HCT116 (cell line): ENCODE measurements at regions not wholly inside any gene's neighbourhood (a gene's known extent, or its start where the extent isn't known, plus 50 kb on each side); places are given as distances from the start of the nearest gene placed in this dataset.

Experiments
- ATAC-seq: fragments of 200-7000 bp; cut with Tn5 transposase; 2 replicates; pipeline ENCODE4 v1.9.1; 2020; ENCODE audit warnings: mild to moderate bottlenecking, moderate library complexity
- BruUV-seq: library from RNA; stranded (reverse); fragments of 400-500 nt; replicated peaks from 2 replicates; lab custom pipeline; 2021; lab: Mats Ljungman, UMichigan
- CTCF ChIA-PET: fragments of 300-600 bp; sonication (Branson Sonifier 250); formaldehyde crosslinking; loops from one replicate; lab custom pipeline; 2021; ENCODE audit warnings: antibody characterized with exemption; lab: Charles Lee
- POLR2A ChIA-PET: fragments of 300-600, 350-600 bp; sonication (Branson Sonifier 250); formaldehyde crosslinking; loops from one replicate; lab custom pipeline; 2021; ENCODE audit warnings: antibody characterized with exemption; lab: Charles Lee
- RAD21 ChIA-PET, 2 experiments: fragments of 300-600 bp; sonication (Branson Sonifier 250); formaldehyde crosslinking; loops; one replicate each; lab custom pipeline; 2023; ENCODE audit warnings: low total read pairs in 2 of 2; ENCODE audit not compliant: uncharacterized antibody in 2 of 2, unreplicated experiment in 2 of 2, low non-redundant PET in 1 of 2; lab: Charles Lee
- DNase-seq: peaks from one replicate; pipeline ENCODE4 v3.0.0-alpha.2; 2010; ENCODE audit warnings: low read depth, low spot score
- H2AFZ ChIP-seq: fragments of 200-600 bp; shearing (Covaris generic), sonication (generic); 2 replicates; pipeline ENCODE4 v1.6.1; 2017; ENCODE audit warnings: low read depth, mixed run types, mixed read lengths, antibody characterized with exemption, low read length; ENCODE audit not compliant: poor library complexity, severe bottlenecking
- H3K27ac ChIP-seq: 2 replicates; pipeline ENCODE4 v1.5.1; 2012; ENCODE audit warnings: low read depth, low read length
- H3K27me3 ChIP-seq: fragments of 200-600 bp; sonication (generic); 2 replicates; pipeline ENCODE4 v1.6.1; 2016; ENCODE audit warnings: mixed run types, low read length, mixed read lengths; ENCODE audit not compliant: insufficient read depth
- H3K36me3 ChIP-seq, 2 experiments: fragments of 200-500 bp in 1 of 2; fragments of 200-600 bp in 1 of 2; sonication (Bioruptor generic) in 1 of 2; sonication (generic) in 1 of 2; 2 replicates each; pipeline versions ENCODE4 v1.5.1 to v1.6.1; 2014 to 2016; ENCODE audit warnings: low read length in 2 of 2, inconsistent platforms in 1 of 2, mixed read lengths in 1 of 2, mixed run types in 1 of 2; ENCODE audit not compliant: insufficient read depth in 2 of 2, control insufficient read depth in 1 of 2
- H3K4me1 ChIP-seq, 2 experiments: fragments of 200-600 bp in 1 of 2; sonication (generic) in 1 of 2; 2 replicates each; pipeline versions ENCODE4 v1.5.1 to v1.6.1; 2012 to 2017; ENCODE audit warnings: low read length in 2 of 2, inconsistent platforms in 1 of 2, mild to moderate bottlenecking in 1 of 2, mixed read lengths in 1 of 2, mixed run types in 1 of 2, moderate library complexity in 1 of 2; ENCODE audit not compliant: insufficient read depth in 2 of 2, control insufficient read depth in 1 of 2
- H3K4me2 ChIP-seq: fragments of 200-600 bp; sonication (generic); 2 replicates; pipeline ENCODE4 v1.6.1; 2017; ENCODE audit warnings: mixed run types, low read length, mixed read lengths
- H3K4me3 ChIP-seq, 2 experiments: fragments of 200-600 bp in 1 of 2; sonication (generic) in 1 of 2; replicated peaks in 1 of 2; 2 replicates each; pipeline ENCODE4 v1.5.1; 2011 to 2016; ENCODE audit warnings: low read length in 2 of 2, control low read depth in 1 of 2, low read depth in 1 of 2, mild to moderate bottlenecking in 1 of 2, mixed read lengths in 1 of 2, mixed run types in 1 of 2
- H3K79me2 ChIP-seq: fragments of 200-600 bp; sonication (generic); 2 replicates; pipeline ENCODE4 v1.6.1; 2017; ENCODE audit warnings: mild to moderate bottlenecking, mixed run types, low read length, moderate library complexity, mixed read lengths; ENCODE audit not compliant: insufficient read depth
- H3K9ac ChIP-seq: fragments of 200-600 bp; sonication (generic); 2 replicates; pipeline ENCODE4 v1.6.1; 2016; ENCODE audit warnings: low read length, mixed read lengths
- H3K9me2 ChIP-seq: fragments of 200-600 bp; sonication (generic), shearing (Covaris generic); 2 replicates; pipeline ENCODE4 v1.6.1; 2017; ENCODE audit warnings: mixed run types, mild to moderate bottlenecking, moderate library complexity; ENCODE audit not compliant: insufficient read depth
- H3K9me3 ChIP-seq, 2 experiments: fragments of 200-500 bp in 1 of 2; fragments of 200-600 bp in 1 of 2; sonication (Bioruptor generic) in 1 of 2; sonication (generic) in 1 of 2; 2 replicates each; pipeline ENCODE4 v1.6.1; 2014 to 2017; ENCODE audit warnings: low read length in 2 of 2, mixed read lengths in 2 of 2, inconsistent platforms in 1 of 2, low read depth in 1 of 2, mild to moderate bottlenecking in 1 of 2, mixed run types in 1 of 2, moderate library complexity in 1 of 2; ENCODE audit not compliant: control insufficient read depth in 1 of 2, insufficient read depth in 1 of 2
- H4K20me1 ChIP-seq: fragments of 200-600 bp; sonication (generic), shearing (Covaris generic); 2 replicates; pipeline ENCODE4 v1.6.1; 2017; ENCODE audit warnings: mixed run types, mild to moderate bottlenecking, moderate library complexity; ENCODE audit not compliant: insufficient read depth
- CEBPB ChIP-seq: IDR thresholded peaks from 2 replicates; pipeline ENCODE4 v1.6.1; 2012; ENCODE audit warnings: low read depth
- CTCF ChIP-seq, 3 experiments: fragments of 200-600 bp in 1 of 3; sonication (generic) in 1 of 3; IDR thresholded peaks in 2 of 3; conservative IDR thresholded peaks in 1 of 3; 2 replicates each; pipeline ENCODE4 v1.5.1; 2012 to 2017; ENCODE audit warnings: low read depth in 2 of 3, low read length in 2 of 3, antibody characterized with exemption in 1 of 3, borderline replicate concordance in 1 of 3, control low read depth in 1 of 3, mild to moderate bottlenecking in 1 of 3, mixed read lengths in 1 of 3, mixed run types in 1 of 3, moderate library complexity in 1 of 3; ENCODE audit not compliant: insufficient read depth in 1 of 3
- FOSL1 ChIP-seq: IDR thresholded peaks from 2 replicates; pipeline ENCODE4 v1.6.1; 2012; ENCODE audit warnings: low read depth
- MAX ChIP-seq: IDR thresholded peaks from 2 replicates; pipeline ENCODE4 v1.6.1; 2012
- RAD21 ChIP-seq: IDR thresholded peaks from 2 replicates; pipeline ENCODE4 v1.6.1; 2012; ENCODE audit warnings: low read depth, mild to moderate bottlenecking
- SP1 ChIP-seq: IDR thresholded peaks from 2 replicates; pipeline ENCODE4 v1.6.1; 2012; ENCODE audit warnings: low read depth
- TCF7L2 ChIP-seq: IDR thresholded peaks from 2 replicates; pipeline ENCODE4 v1.7.0; 2011; ENCODE audit warnings: borderline replicate concordance, inconsistent platforms; ENCODE audit not compliant: insufficient read depth, insufficient read length; ENCODE audit errors: extremely low read depth
- YY1 ChIP-seq: IDR thresholded peaks from 2 replicates; pipeline ENCODE4 v1.6.1; 2011; ENCODE audit warnings: low read length, low read depth, moderate library complexity, mild to moderate bottlenecking; ENCODE audit not compliant: insufficient replicate concordance; ENCODE audit errors: extremely low read depth
- intact Hi-C: fragments of 100-400 bp; cut with micrococcal nuclease; formaldehyde crosslinking; loops from 2 replicates; pipeline ENCODE4 v1.10.0; 2022

DNA sequence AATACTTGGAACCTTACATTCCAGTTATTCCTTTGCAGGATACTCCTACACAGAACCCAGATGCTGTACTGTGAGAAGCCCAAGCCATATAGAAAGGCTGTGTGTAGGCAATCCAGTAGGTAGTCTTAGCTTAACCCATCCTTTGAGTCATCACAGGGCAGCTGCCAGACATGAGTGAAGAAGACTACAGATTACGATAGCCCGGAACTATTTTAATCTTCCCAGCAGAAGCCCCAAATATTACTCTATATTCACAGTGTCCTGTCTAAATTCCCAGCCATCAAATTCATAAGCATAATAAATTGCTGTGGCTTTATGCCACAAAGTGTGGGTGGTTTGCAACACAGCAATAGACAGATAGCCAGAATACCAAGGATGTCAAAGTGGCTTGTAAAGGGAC is 474.1 kb upstream of the STEAP1 start:
- no peaks in the 10 kb centered on the region for H3K36me3 ChIP-seq
- no peak overlapping the region for H3K4me3 ChIP-seq
- RAD21 ChIA-PET, result no interaction called here
- H3K9me2 ChIP-seq, result no peaks in the 10 kb centered on the region
- no peaks in the 10 kb centered on the region for H3K4me1 ChIP-seq
- CTCF ChIA-PET, result no interaction called here
- H3K4me2 ChIP-seq, result no peak overlapping the region
- TF ChIP-seq FOSL1 (no peak), YY1 (no peak), TCF7L2 (no peak), RAD21 (no peak), CEBPB (no peak), SP1 (no peak)
- no peak for ATAC-seq
- no peaks in the 10 kb centered on the region for H3K79me2 ChIP-seq
- H3K9ac ChIP-seq, result no peak overlapping the region
- DNase-seq, result no peak
- no TSS peak for BruUV-seq
- H3K27ac ChIP-seq, result no peak overlapping the region
- H4K20me1 ChIP-seq, result no peaks in the 10 kb centered on the region
- POLR2A ChIA-PET, result no interaction called here
- H2AFZ ChIP-seq, result no peak overlapping the region
- H3K27me3 ChIP-seq, result no peaks in the 10 kb centered on the region
- H3K9me3 ChIP-seq, result no peaks in the 10 kb centered on the region
- intact Hi-C loops, result no loop called here

DNA sequence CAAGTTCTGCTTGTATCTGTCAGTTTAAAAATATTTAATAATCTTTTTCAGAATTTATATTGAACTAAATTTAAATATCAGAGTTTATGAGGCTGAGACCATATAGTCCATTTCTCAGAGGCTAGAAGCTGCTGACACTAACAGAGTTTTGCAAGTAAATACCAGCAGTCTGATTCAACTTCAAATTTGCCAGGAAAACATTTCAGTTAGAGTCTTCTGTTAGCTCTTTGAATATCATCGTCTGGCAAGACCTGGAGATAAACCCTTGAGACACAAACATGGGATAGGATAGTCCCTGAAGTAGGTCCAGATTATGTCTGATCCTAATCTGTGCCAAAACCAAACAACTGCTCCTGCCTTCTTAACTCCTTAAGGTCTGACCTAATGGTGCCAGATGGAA is 472.8 kb upstream of the STEAP1 start:
- ATAC-seq, result no peak
- H3K4me1 ChIP-seq, result no peaks in the 10 kb centered on the region
- H3K4me2 ChIP-seq, result no peak overlapping the region
- TF ChIP-seq CTCF (IDR thresholded peaks at IDR 0.05 in 2 of 3, conservative IDR thresholded peaks at IDR 0.05 in 1 of 3; ENCODE audit: borderline replicate concordance in 1 of 3, insufficient read depth in 1 of 3, low read depth in 2 of 3, low read length in 2 of 3) (no peak), MAX (no peak), TCF7L2 (no peak)
- TF ChIP-seq, all 23 proteins: peak for 0
- ChIA-PET RAD21 (no interaction called here), POLR2A (no interaction called here), CTCF (no interaction called here)
- BruUV-seq, result no TSS peak
- intact Hi-C loops, result no loop called here
- no peak overlapping the region for H3K4me3 ChIP-seq
- no peaks in the 10 kb centered on the region for H3K27me3 ChIP-seq
- H3K79me2 ChIP-seq, result no peaks in the 10 kb centered on the region
- no peak overlapping the region for H3K27ac ChIP-seq
- no peak for DNase-seq
- no peak overlapping the region for H2AFZ ChIP-seq
- H3K9ac ChIP-seq, result no peak overlapping the region
- no peaks in the 10 kb centered on the region for H3K9me3 ChIP-seq
- no peaks in the 10 kb centered on the region for H4K20me1 ChIP-seq
- H3K9me2 ChIP-seq, result no peaks in the 10 kb centered on the region
- no peaks in the 10 kb centered on the region for H3K36me3 ChIP-seq
